Kidney (tissue), 13 donors: ENCODE measurements at regions not wholly inside any gene's neighbourhood (a gene's known extent, or its start where the extent isn't known, plus 50 kb on each side); places are given as distances from the start of the nearest gene placed in this dataset.

ENCODE experiments used
- DNase-seq, 5 donors: peaks; one replicate each; pipeline ENCODE4 v3.0.0-alpha.2; 2013 to 2020
- FAIRE-seq: peaks from 2 replicates; lab custom pipeline; 2012; peaks lifted over from hg19 to GRCh38; lab: Jason Lieb, UNC
- H3K27ac ChIP-seq, 2 donors: one replicate each; pipeline ENCODE4 v1.7.0; 2013; ENCODE audit warnings: low read depth in 2 of 2, low read length in 2 of 2, inconsistent platforms in 1 of 2
- H3K27me3 ChIP-seq: one replicate; pipeline ENCODE4 v1.7.1; 2013; ENCODE audit warnings: low read length, inconsistent platforms; ENCODE audit not compliant: control insufficient read depth, insufficient read depth
- H3K36me3 ChIP-seq, 3 donors: one replicate each; pipeline versions ENCODE4 v1.7.0 to v1.7.1; 2013; ENCODE audit warnings: low read length in 3 of 3, control low read depth in 1 of 3, inconsistent platforms in 1 of 3; ENCODE audit not compliant: insufficient read depth in 3 of 3, control insufficient read depth in 2 of 3
- H3K4me1 ChIP-seq, 3 donors: one replicate each; pipeline versions ENCODE4 v1.7.0 to v1.7.1; 2013; ENCODE audit warnings: low read length in 3 of 3, inconsistent platforms in 1 of 3, low read depth in 1 of 3; ENCODE audit not compliant: control insufficient read depth in 2 of 3, insufficient read depth in 2 of 3
- H3K4me3 ChIP-seq, 3 donors: one replicate each; pipeline versions ENCODE4 v1.7.0 to v1.8.1; 2013; ENCODE audit warnings: low read length in 3 of 3, control low read depth in 1 of 3, inconsistent platforms in 1 of 3
- H3K9ac ChIP-seq, 3 donors: one replicate each; pipeline versions ENCODE4 v1.7.0 to v1.7.1; 2013; ENCODE audit warnings: low read length in 3 of 3, control low read depth in 1 of 3, inconsistent platforms in 1 of 3
- H3K9me3 ChIP-seq, 3 donors: one replicate each; pipeline versions ENCODE4 v1.7.0 to v1.7.1; 2013; ENCODE audit warnings: low read length in 3 of 3, control low read depth in 1 of 3, inconsistent platforms in 1 of 3; ENCODE audit not compliant: control insufficient read depth in 2 of 3, insufficient read depth in 1 of 3
- intact Hi-C: fragments of 100-400 bp; cut with DNase I; formaldehyde crosslinking; loops from one replicate; pipeline ENCODE4 v1.11.1; 2022
- TF ChIP-seq, protein P1 (sequence below): IDR thresholded peaks from 3 replicates; pipeline ENCODE4 v1.5.1; 2012; ENCODE audit warnings: mild to moderate bottlenecking, moderate library complexity, borderline replicate concordance; ENCODE audit not compliant: insufficient read depth; ENCODE audit errors: extremely low read depth
- donor health status: control.
- donor health status: control.
- donor health status: control.
- donor health status: control.
- donor health status: control.
- donor health status: DM: yes; HTN: yes; CAD: no.
- donor health status: Normal renal cell carcinoma (clear cell type).

DNA sequence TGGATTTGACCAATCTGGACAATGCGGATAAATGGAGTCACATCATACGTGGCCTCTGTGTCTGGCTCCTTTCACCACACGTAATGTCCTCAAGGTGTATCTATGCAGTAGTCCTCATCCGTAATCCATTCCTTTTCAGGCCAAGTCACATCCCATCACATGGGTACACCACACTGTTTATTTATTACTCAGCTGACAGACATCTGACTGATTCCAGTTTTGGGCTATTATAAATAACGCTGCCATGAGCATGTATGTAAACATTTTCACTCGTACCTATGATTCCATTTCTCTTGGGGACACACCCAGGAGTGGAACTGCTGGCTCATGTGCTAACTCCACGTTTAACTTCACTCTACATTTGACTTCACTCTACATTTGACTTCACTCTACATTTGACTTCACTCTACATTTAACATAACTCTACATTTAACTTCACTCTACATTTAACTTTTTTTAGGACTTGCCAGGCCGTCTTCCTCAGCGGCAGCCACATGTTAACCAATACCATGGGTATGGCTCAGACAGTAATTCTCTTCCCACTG, 52.1 kb downstream of the SHANK2 start:
- DNase-seq, result no peak
- TF ChIP-seq, protein P1, sequence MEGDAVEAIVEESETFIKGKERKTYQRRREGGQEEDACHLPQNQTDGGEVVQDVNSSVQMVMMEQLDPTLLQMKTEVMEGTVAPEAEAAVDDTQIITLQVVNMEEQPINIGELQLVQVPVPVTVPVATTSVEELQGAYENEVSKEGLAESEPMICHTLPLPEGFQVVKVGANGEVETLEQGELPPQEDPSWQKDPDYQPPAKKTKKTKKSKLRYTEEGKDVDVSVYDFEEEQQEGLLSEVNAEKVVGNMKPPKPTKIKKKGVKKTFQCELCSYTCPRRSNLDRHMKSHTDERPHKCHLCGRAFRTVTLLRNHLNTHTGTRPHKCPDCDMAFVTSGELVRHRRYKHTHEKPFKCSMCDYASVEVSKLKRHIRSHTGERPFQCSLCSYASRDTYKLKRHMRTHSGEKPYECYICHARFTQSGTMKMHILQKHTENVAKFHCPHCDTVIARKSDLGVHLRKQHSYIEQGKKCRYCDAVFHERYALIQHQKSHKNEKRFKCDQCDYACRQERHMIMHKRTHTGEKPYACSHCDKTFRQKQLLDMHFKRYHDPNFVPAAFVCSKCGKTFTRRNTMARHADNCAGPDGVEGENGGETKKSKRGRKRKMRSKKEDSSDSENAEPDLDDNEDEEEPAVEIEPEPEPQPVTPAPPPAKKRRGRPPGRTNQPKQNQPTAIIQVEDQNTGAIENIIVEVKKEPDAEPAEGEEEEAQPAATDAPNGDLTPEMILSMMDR, result no peak
- intact Hi-C loops, result no loop called here

DNA sequence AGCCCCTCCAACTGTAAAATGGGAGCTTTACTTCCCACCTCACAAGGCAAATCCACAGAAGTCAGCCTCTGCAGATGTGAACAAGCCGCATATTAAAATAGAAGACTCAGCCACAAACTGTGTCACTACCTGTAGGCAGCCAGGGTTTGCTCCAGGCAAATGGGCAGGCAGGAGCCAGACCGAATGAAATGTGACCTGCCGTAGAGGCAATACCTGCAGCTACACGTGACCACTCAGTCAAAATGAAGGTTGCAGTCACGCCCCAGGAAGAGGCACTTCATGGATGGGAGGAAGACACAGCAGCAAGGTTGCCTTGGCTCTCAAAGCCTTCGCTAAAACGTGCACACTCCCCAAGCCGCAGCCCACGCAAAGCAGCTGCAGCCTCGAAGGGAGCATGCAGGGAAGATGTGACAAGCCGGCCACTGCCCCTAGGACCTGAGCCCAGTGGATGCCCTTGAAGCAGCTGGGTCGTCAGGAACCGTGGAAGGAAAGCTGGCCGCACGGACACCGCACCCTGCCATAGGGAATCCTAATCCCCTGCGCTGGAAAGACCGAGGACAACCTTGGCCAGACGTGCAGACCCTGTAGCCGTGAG, 53.1 kb downstream of the SHANK2 start:
- FAIRE-seq, result no peak
- TF ChIP-seq, protein P1, result no peak
- Histone ChIP-seq H3K27me3 (no peaks in the 10 kb centered on the region), H3K9ac (no peak overlapping the region), H3K4me3 (no peak overlapping the region), H3K4me1 (peaks cover 0 to 16% (median 2%) of the 10 kb centered on the region in 3 donors), H3K36me3 (no peaks in the 10 kb centered on the region), H3K27ac (no peak overlapping the region), H3K9me3 (no peaks in the 10 kb centered on the region)
- intact Hi-C loops, result no loop called here
- peak; percentile 52 to 89 (median 84) for DNase-seq

More for the DNA sequence above, 52.1 kb downstream of the SHANK2 start:
- Histone ChIP-seq H3K27ac (no peak overlapping the region), H3K9me3 (no peaks in the 10 kb centered on the region), H3K4me3 (no peak overlapping the region), H3K36me3 (no peaks in the 10 kb centered on the region), H3K4me1 (peaks cover 0 to 14% (median 2%) of the 10 kb centered on the region in 3 donors), H3K27me3 (no peaks in the 10 kb centered on the region), H3K9ac (no peak overlapping the region)
- FAIRE-seq, result no peak

DNA sequence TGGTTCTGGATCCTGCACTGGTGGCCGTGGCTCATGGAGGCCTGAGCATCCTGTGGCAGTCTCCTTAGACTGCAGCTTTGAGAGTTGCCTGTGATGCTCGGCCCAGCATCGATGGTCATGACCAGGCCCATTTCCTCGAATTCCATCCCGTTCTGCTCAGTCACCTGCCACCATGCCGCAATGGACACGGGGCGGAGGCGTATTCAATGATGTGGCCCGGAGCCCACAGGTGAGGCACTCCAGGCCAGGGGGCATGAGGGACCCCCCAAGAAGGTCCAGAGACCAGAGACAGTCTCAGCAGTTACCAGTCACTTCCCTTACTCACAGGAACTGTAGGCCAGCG, 53.6 kb downstream of the SHANK2 start:
- TF ChIP-seq, protein P1, result no peak
- DNase-seq (peak in 1 of 5 donors; percentile 52), FAIRE-seq (no peak)
- Histone ChIP-seq H3K4me3 (no peak overlapping the region), H3K36me3 (no peaks in the 10 kb centered on the region), H3K4me1 (peaks cover 0 to 21% (median 2%) of the 10 kb centered on the region in 3 donors), H3K27me3 (no peaks in the 10 kb centered on the region), H3K9ac (no peak overlapping the region), H3K27ac (no peak overlapping the region), H3K9me3 (no peaks in the 10 kb centered on the region)
- intact Hi-C loops, result no loop called here
